ENCODE measurements at regions not wholly inside any gene's neighbourhood (a gene's known extent, or its start where the extent isn't known, plus 50 kb on each side); places are given as distances from the start of the nearest gene placed in this dataset.

- Histone ChIP-seq H3K4me3 (no peak overlapping the region), H3K9ac (ENCODE audit: control insufficient read depth, insufficient read depth, low read length) (no peak overlapping the region), H3K9me3 (replicated peaks; ENCODE audit: control insufficient read depth, insufficient read depth, low read length) (no peaks in the 10 kb centered on the region), H3K4me1 (ENCODE audit: control insufficient read depth, insufficient read depth, low read length) (no peaks in the 10 kb centered on the region), H3K36me3 (ENCODE audit: control insufficient read depth in 2 of 2, insufficient read depth in 2 of 2, low read length in 1 of 2) (no peaks in the 10 kb centered on the region), H3K79me2 (ENCODE audit: control insufficient read depth, insufficient read depth, low read length) (no peaks in the 10 kb centered on the region), H2AFZ (ENCODE audit: control insufficient read depth, low read depth, low read length) (no peak overlapping the region), H4K20me1 (ENCODE audit: control insufficient read depth, insufficient read depth) (no peaks in the 10 kb centered on the region), H3K27ac (ENCODE audit: control insufficient read depth, insufficient read depth) (no peak overlapping the region), H3K4me2 (ENCODE audit: control insufficient read depth, insufficient read depth) (no peak overlapping the region), H3K27me3 (replicated peaks in 1 of 2; ENCODE audit: control insufficient read depth in 2 of 2, insufficient read depth in 2 of 2, low read length in 1 of 2) (peaks cover 0 to 1% of the 10 kb centered on the region in 2 experiments; a peak in 2 of 4 replicates)
- FAIRE-seq (no peak), DNase-seq (ENCODE audit: low read depth, low spot score) (no peak), ATAC-seq (no peak)
- in situ Hi-C loops (cut with MboI) (no loop called here), intact Hi-C loops (cut with micrococcal nuclease; ENCODE audit: unreplicated experiment) (no loop called here)
- TF ChIP-seq CBX3 (IDR thresholded peaks at IDR 0.05; ENCODE audit: borderline replicate concordance, low read depth) (no peak), PML (IDR thresholded peaks at IDR 0.05; ENCODE audit: low read length) (no peak), SREBF2 (IDR thresholded peaks at IDR 0.05; ENCODE audit: low read length) (no peak), E4F1 (IDR thresholded peaks at IDR 0.05; ENCODE audit: borderline replicate concordance, partially characterized antibody) (no peak), NR2F1 (conservative IDR thresholded peaks at IDR 0.05) (no peak), CREM (IDR thresholded peaks at IDR 0.05; ENCODE audit: low read depth) (no peak), SREBF1 (IDR thresholded peaks at IDR 0.05; ENCODE audit: low read length) (no peak), PAX8 (IDR thresholded peaks at IDR 0.05) (no peak)
- SMC1A ChIA-PET (ENCODE audit: uncharacterized antibody, unreplicated experiment), result interaction anchor here (1.2 kb wide), 1 partner anchor 1012 kb away, joined by 5 read pairs; no protein-coding TSS in a partner anchor
- RAD21 ChIA-PET (ENCODE audit: unreplicated experiment), result interaction anchor here (0.8 to 1.0 kb wide), 2 partner anchors 174 to 175 kb away, joined by 3 to 4 read pairs; no protein-coding TSS in a partner anchor
- no TSS peak for BruUV-seq (replicated peaks)
- POLR2A ChIA-PET, result no interaction called here
- CTCF ChIA-PET, result interaction anchor here (0.7 to 1.3 kb wide), 3 partner anchors 30 to 1013 kb away, joined by 3 to 4 read pairs (median 3); no protein-coding TSS in a partner anchor
- WGBS (ENCODE audit: insufficient coverage, insufficient replicate concordance, low lambda C conversion rate, missing lambda C conversion rate), result 39% methylated on average over 4 of the region's 4 CpGs
Observed at GRCh38 chr18:30886998-30887397, 155.5 kb downstream of the DSC3 start.
